ENCODE measurements at regions not wholly inside any gene's neighbourhood (a gene's known extent, or its start where the extent isn't known, plus 50 kb on each side); places are given as distances from the start of the nearest gene placed in this dataset.
"Not testable (repeated sequence)": the region's sequence is repeated elsewhere in the genome, so short reads cannot be mapped to it uniquely, and the experiment has no call there.

DNA sequence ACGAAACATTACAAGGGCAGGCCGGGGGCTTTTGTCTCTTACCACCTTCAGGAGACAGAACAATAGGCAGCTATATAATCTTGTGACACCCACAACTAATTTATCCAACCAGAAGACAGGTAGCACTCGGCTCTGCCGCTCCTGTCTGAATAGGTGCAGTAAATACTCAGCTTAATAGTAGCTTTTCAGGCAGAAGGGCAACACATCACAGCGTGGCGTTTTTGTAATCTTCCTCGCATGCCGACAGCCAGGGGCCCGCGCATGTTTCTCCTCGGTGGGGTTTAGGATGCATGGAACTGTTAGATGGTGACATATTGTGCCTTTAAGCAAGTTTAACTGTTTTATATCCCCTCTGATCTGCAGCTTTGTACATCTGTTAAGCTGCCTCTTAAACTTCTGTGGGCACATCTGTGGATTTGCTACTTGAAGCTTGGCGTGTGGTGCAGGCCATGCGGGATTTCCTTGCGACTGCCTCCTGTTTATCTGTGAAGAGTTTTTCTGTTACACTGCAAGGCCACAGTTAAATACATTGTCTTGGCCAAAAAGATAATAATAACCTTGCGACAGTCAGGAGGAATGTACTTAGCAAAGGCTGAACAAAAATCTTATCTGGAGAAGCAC is 123.2 kb upstream of the BNIP2 start:
- H3K4me3 ChIP-seq (replicated peaks in 1 of 4; ENCODE audit: control extremely low read depth in 1 of 4, insufficient read depth in 1 of 4, low read depth in 3 of 4, low read length in 4 of 4), result no peak overlapping the region
- H3K36me3 ChIP-seq (ENCODE audit: control insufficient read depth, insufficient read depth, low read length), result no peaks in the 10 kb centered on the region
- no peaks in the 10 kb centered on the region for H3K4me1 ChIP-seq (ENCODE audit: control insufficient read depth, extremely low read depth, insufficient read depth, low read length)
- H3K4me2 ChIP-seq (ENCODE audit: extremely low read depth, insufficient read depth, low read length), result no peak overlapping the region
- no peaks in the 10 kb centered on the region for H3K79me2 ChIP-seq (ENCODE audit: control insufficient read depth, insufficient read depth, low read length)
- no peak overlapping the region for H3K27ac ChIP-seq (ENCODE audit: insufficient read depth, low read length)
- TF ChIP-seq CTCF (conservative IDR thresholded peaks at IDR 0.05 in 1 of 2, IDR thresholded peaks at IDR 0.05 in 1 of 2; ENCODE audit: low read depth in 1 of 2, low read length in 2 of 2) (no peak), EZH2 (IDR thresholded peaks at IDR 0.05; ENCODE audit: low read length, missing control alignments) (no peak)
- no peaks in the 10 kb centered on the region for H4K20me1 ChIP-seq (ENCODE audit: control insufficient read depth, extremely low read depth, insufficient read depth, low read length)
- no peaks in the 10 kb centered on the region for H3K27me3 ChIP-seq (ENCODE audit: control insufficient read depth, insufficient read depth, low read length)
- no peak for DNase-seq (ENCODE audit: low read depth in 2 of 2)
- H3K9me3 ChIP-seq (ENCODE audit: control insufficient read depth, insufficient read depth, low read depth, low read length), result no peaks in the 10 kb centered on the region
- H3K9ac ChIP-seq (ENCODE audit: insufficient read depth, low read length), result no peak overlapping the region
- H2AFZ ChIP-seq (ENCODE audit: low read length), result no peak overlapping the region

GRCh38 chr15:59803293-59803966 is 114.3 kb upstream of the BNIP2 start:
- H3K4me3 ChIP-seq (replicated peaks in 1 of 4; ENCODE audit: control extremely low read depth in 1 of 4, insufficient read depth in 1 of 4, low read depth in 3 of 4, low read length in 4 of 4); H3K4me2 ChIP-seq (ENCODE audit: extremely low read depth, insufficient read depth, low read length); H3K79me2 ChIP-seq (ENCODE audit: control insufficient read depth, insufficient read depth, low read length); H3K4me1 ChIP-seq (ENCODE audit: control insufficient read depth, extremely low read depth, insufficient read depth, low read length); H3K9me3 ChIP-seq (ENCODE audit: control insufficient read depth, insufficient read depth, low read depth, low read length); H2AFZ ChIP-seq (ENCODE audit: low read length); H4K20me1 ChIP-seq (ENCODE audit: control insufficient read depth, extremely low read depth, insufficient read depth, low read length); H3K9ac ChIP-seq (ENCODE audit: insufficient read depth, low read length); H3K27ac ChIP-seq (ENCODE audit: insufficient read depth, low read length); H3K36me3 ChIP-seq (ENCODE audit: control insufficient read depth, insufficient read depth, low read length); H3K27me3 ChIP-seq (ENCODE audit: control insufficient read depth, insufficient read depth, low read length): not testable (repeated sequence)
- peak in 1 of 2 donors; percentile 2 for DNase-seq (ENCODE audit: low read depth in 2 of 2)

GRCh38 chr15:59801649-59802048 is 112.5 kb upstream of the BNIP2 start:
- DNase-seq (ENCODE audit: low read depth in 2 of 2), result no peak
- Histone ChIP-seq H2AFZ (ENCODE audit: low read length) (no peak overlapping the region), H3K27ac (ENCODE audit: insufficient read depth, low read length) (no peak overlapping the region), H3K9ac (ENCODE audit: insufficient read depth, low read length) (no peak overlapping the region), H3K4me1 (ENCODE audit: control insufficient read depth, extremely low read depth, insufficient read depth, low read length) (no peaks in the 10 kb centered on the region), H3K79me2 (ENCODE audit: control insufficient read depth, insufficient read depth, low read length) (no peaks in the 10 kb centered on the region), H3K27me3 (ENCODE audit: control insufficient read depth, insufficient read depth, low read length) (no peaks in the 10 kb centered on the region), H3K36me3 (ENCODE audit: control insufficient read depth, insufficient read depth, low read length) (no peaks in the 10 kb centered on the region), H4K20me1 (ENCODE audit: control insufficient read depth, extremely low read depth, insufficient read depth, low read length) (no peaks in the 10 kb centered on the region), H3K4me2 (ENCODE audit: extremely low read depth, insufficient read depth, low read length) (no peak overlapping the region), H3K9me3 (ENCODE audit: control insufficient read depth, insufficient read depth, low read depth, low read length) (no peaks in the 10 kb centered on the region), H3K4me3 (replicated peaks in 1 of 4; ENCODE audit: control extremely low read depth in 1 of 4, insufficient read depth in 1 of 4, low read depth in 3 of 4, low read length in 4 of 4) (no peak overlapping the region)
- TF ChIP-seq EZH2 (IDR thresholded peaks at IDR 0.05; ENCODE audit: low read length, missing control alignments), result no peak
- no peak for TF ChIP-seq CTCF (conservative IDR thresholded peaks at IDR 0.05 in 1 of 2, IDR thresholded peaks at IDR 0.05 in 1 of 2; ENCODE audit: low read depth in 1 of 2, low read length in 2 of 2)

All from fibroblast of lung (primary cell).